ENCODE measurements at regions not wholly inside any gene's neighbourhood (a gene's known extent, or its start where the extent isn't known, plus 50 kb on each side); places are given as distances from the start of the nearest gene placed in this dataset.

DNA sequence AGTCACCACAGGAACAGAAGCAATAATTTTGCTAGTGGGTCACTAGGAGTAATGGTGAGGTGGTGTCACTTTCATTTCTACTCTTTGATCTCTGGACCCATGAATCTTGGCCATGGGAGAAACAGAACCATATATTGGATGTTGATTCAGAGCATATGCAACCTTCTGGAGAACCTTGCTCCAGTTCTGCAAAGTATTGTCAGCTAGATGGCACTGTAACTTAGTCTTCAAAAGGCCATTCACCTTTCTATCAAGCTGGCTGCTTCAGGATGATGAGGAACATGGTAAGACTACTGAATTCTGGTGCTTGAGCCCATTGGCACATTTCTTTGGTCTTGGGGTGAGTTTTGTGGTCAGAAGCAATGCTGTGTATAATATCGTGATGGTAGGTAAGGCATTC lies 129.1 kb upstream of the FBN2 start:
- TF ChIP-seq, protein P1, sequence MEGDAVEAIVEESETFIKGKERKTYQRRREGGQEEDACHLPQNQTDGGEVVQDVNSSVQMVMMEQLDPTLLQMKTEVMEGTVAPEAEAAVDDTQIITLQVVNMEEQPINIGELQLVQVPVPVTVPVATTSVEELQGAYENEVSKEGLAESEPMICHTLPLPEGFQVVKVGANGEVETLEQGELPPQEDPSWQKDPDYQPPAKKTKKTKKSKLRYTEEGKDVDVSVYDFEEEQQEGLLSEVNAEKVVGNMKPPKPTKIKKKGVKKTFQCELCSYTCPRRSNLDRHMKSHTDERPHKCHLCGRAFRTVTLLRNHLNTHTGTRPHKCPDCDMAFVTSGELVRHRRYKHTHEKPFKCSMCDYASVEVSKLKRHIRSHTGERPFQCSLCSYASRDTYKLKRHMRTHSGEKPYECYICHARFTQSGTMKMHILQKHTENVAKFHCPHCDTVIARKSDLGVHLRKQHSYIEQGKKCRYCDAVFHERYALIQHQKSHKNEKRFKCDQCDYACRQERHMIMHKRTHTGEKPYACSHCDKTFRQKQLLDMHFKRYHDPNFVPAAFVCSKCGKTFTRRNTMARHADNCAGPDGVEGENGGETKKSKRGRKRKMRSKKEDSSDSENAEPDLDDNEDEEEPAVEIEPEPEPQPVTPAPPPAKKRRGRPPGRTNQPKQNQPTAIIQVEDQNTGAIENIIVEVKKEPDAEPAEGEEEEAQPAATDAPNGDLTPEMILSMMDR (IDR thresholded peaks at IDR 0.05) = peak in 2 of 4 donors; percentile 8 to 18
- TF ChIP-seq POLR2A (IDR thresholded peaks at IDR 0.05) = no peak
